Nephron progenitor cell (in vitro differentiated cells): ENCODE measurements at regions not wholly inside any gene's neighbourhood (a gene's known extent, or its start where the extent isn't known, plus 50 kb on each side); places are given as distances from the start of the nearest gene placed in this dataset.

Experiments used
- DNase-seq: peaks from one replicate; pipeline ENCODE4 v3.0.0; 2021
- H3K27ac Mint-ChIP-seq: 2 replicates; pipeline ENCODE4 v1.8.0; 2021; ENCODE audit warnings: mild to moderate bottlenecking, moderate library complexity, mixed read lengths
- H3K27me3 Mint-ChIP-seq: 2 replicates; pipeline ENCODE4 v1.8.0; 2021; ENCODE audit warnings: mild to moderate bottlenecking, low read depth, mixed read lengths; ENCODE audit not compliant: poor library complexity
- H3K36me3 Mint-ChIP-seq: 2 replicates; pipeline ENCODE4 v1.8.0; 2021; ENCODE audit warnings: low read depth, mixed read lengths
- H3K4me1 Mint-ChIP-seq: 2 replicates; pipeline ENCODE4 v1.8.0; 2021; ENCODE audit warnings: mixed read lengths
- H3K4me3 Mint-ChIP-seq: 2 replicates; pipeline ENCODE4 v1.8.0; 2021; ENCODE audit warnings: mild to moderate bottlenecking, moderate library complexity, mixed read lengths
- H3K9me3 Mint-ChIP-seq: 2 replicates; pipeline ENCODE4 v1.8.0; 2021; ENCODE audit warnings: mild to moderate bottlenecking, moderate library complexity, mixed read lengths
- TF ChIP-seq, protein P1 (sequence below): fragments of 200-600 bp; sonication (generic); IDR thresholded peaks from 2 replicates; pipeline ENCODE4 v1.5.0; 2021; ENCODE audit warnings: antibody characterized with exemption

DNA sequence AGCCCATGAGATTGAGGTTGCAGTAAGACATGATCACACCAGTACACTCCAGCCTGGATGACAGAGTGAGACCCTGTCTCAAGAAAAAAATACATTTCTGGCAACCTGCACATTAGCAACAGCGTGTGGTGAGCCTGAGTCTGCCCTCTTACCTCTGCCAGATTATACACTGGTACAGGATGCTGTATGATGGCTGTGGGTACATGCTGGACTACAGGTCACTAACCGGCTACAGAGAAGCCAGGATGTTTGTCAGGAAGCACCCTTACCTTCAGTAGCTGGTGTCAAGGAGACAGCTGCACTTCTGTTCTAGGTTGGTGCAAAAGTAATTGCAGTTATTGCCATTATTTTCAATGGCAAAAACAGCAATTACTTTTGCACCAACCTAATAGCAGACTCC lies 575.7 kb downstream of the NPHP4 start:
- no peak overlapping the region for H3K4me3 Mint-ChIP-seq
- peaks cover 11% of the 10 kb centered on the region for H3K27me3 Mint-ChIP-seq
- no peak for DNase-seq
- TF ChIP-seq, protein P1, sequence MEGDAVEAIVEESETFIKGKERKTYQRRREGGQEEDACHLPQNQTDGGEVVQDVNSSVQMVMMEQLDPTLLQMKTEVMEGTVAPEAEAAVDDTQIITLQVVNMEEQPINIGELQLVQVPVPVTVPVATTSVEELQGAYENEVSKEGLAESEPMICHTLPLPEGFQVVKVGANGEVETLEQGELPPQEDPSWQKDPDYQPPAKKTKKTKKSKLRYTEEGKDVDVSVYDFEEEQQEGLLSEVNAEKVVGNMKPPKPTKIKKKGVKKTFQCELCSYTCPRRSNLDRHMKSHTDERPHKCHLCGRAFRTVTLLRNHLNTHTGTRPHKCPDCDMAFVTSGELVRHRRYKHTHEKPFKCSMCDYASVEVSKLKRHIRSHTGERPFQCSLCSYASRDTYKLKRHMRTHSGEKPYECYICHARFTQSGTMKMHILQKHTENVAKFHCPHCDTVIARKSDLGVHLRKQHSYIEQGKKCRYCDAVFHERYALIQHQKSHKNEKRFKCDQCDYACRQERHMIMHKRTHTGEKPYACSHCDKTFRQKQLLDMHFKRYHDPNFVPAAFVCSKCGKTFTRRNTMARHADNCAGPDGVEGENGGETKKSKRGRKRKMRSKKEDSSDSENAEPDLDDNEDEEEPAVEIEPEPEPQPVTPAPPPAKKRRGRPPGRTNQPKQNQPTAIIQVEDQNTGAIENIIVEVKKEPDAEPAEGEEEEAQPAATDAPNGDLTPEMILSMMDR = no peak
- no peak overlapping the region for H3K27ac Mint-ChIP-seq
- no peaks in the 10 kb centered on the region for H3K9me3 Mint-ChIP-seq
- H3K36me3 Mint-ChIP-seq = no peaks in the 10 kb centered on the region
- peaks cover 5% of the 10 kb centered on the region for H3K4me1 Mint-ChIP-seq

DNA sequence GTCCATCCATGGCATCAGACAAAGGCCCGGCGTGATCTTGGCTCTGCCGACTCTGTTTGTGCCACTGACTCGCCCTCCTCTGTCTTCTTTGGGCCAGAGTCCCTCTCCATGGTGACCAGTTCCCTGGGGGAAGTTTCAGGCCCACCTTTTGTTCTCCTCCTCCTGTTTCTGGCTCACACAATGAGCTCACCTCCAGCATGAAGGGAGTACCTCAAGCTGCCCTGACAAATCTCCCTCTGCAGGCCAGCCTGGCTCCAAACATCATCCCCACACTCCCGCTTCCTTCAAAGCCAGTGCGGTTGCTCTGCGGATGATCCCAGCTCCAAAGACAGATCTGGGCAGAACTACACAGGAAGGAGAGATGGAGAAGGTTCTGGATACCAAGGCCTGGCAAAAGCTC lies 576.6 kb downstream of the NPHP4 start:
- Mint-ChIP-seq H3K27me3 (peaks cover 7% of the 10 kb centered on the region), H3K36me3 (no peaks in the 10 kb centered on the region)

GRCh38 chr1:5410652-5411051 lies 581.6 kb downstream of the NPHP4 start:
- H3K4me1 Mint-ChIP-seq = peaks cover 3% of the 10 kb centered on the region
- H3K4me3 Mint-ChIP-seq = no peak overlapping the region
- H3K36me3 Mint-ChIP-seq = no peaks in the 10 kb centered on the region
- no peak overlapping the region for H3K27ac Mint-ChIP-seq
- TF ChIP-seq, protein P1 = no peak
- no peaks in the 10 kb centered on the region for H3K9me3 Mint-ChIP-seq
- DNase-seq = no peak
- H3K27me3 Mint-ChIP-seq = peaks cover 3% of the 10 kb centered on the region

More for the DNA sequence above, 576.6 kb downstream of the NPHP4 start:
- Mint-ChIP-seq H3K4me1 (peaks cover 5% of the 10 kb centered on the region), H3K27ac (no peak overlapping the region), H3K9me3 (no peaks in the 10 kb centered on the region), H3K4me3 (no peak overlapping the region)
- no peak for DNase-seq
- TF ChIP-seq, protein P1 = no peak

GRCh38 chr1:5408401-5408800 lies 583.8 kb downstream of the NPHP4 start:
- Mint-ChIP-seq H3K36me3 (no peaks in the 10 kb centered on the region), H3K27ac (no peak overlapping the region), H3K4me3 (no peak overlapping the region), H3K4me1 (no peaks in the 10 kb centered on the region), H3K27me3 (peaks cover 3% of the 10 kb centered on the region), H3K9me3 (no peaks in the 10 kb centered on the region)
- no peak for DNase-seq
- TF ChIP-seq, protein P1 = no peak

DNA sequence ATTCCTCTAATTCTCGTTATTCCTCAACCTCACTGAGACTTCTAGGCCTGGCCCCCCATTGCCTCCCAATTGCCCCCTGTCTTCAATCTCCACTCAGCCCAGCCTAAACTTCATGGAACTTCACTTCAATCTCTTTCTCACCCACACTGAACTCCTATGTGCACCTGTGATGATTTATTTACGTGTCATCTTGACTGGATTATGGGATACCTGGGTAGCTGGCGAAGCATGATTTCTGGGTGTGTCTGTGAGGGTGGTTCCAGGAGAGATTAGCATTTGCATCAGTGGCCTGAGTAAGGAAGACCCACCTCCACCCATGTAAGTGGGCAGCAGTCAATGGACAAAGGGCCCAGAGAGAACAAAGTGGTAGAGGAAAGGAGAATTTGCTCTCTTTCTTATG lies 587.0 kb downstream of the NPHP4 start:
- Mint-ChIP-seq H3K9me3 (no peaks in the 10 kb centered on the region), H3K27me3 (no peaks in the 10 kb centered on the region), H3K4me3 (no peak overlapping the region), H3K4me1 (no peaks in the 10 kb centered on the region), H3K36me3 (no peaks in the 10 kb centered on the region), H3K27ac (no peak overlapping the region)
- TF ChIP-seq, protein P1 = no peak
- DNase-seq = no peak

DNA sequence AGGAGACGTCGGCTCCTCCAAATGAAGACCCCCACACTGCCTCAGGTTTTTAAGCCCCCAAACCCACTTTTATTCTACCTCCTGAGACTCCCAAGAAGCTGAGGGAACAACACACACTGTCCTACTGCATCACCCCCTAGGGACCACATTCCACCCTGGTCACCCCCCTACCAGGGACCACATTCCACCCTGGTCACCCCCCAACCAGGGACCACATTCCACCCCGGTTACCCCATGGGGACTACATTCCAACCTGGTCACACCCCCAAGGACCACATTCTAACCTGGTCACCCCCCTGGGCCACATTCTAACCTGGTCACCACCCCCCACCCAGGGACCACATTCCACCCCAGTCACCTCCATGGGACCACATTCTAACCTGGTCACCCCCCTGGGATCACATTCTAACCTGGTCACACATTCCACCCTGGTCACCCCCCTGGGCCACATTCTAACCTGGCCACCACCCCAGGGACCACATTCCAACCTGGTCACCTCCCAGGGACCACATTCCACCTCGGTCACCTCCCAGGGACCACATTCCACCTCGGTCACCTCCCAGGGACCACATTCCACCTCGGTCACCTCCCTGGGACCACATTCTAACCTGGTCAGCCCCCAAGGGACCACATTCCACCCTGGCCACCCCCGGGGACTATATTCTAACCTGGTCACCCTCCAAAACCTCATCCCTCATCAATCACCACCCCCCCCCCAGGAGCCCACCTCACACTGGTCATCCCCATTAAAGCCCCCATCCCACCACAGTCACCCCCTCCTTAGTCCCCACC lies 587.6 kb downstream of the NPHP4 start:
- Mint-ChIP-seq H3K27ac (no peak overlapping the region), H3K4me3 (no peak overlapping the region), H3K4me1 (no peaks in the 10 kb centered on the region), H3K36me3 (no peaks in the 10 kb centered on the region), H3K9me3 (no peaks in the 10 kb centered on the region), H3K27me3 (no peaks in the 10 kb centered on the region)
- no peak for DNase-seq
- TF ChIP-seq, protein P1 = no peak
